NCI-H2171 (cell line): ENCODE measurements at regions not wholly inside any gene's neighbourhood (a gene's known extent, or its start where the extent isn't known, plus 50 kb on each side); places are given as distances from the start of the nearest gene placed in this dataset.
"Not testable (repeated sequence)": the region's sequence is repeated elsewhere in the genome, so short reads cannot be mapped to it uniquely, and the experiment has no call there.

Experiments used
- DNase-seq: peaks from one replicate; lab custom pipeline; 2025; lab: John Stamatoyannopoulos, UW

- no peak for DNase-seq
Observed at GRCh38 chr21:17295997-17296396, 216.8 kb upstream of the CXADR start.

DNA sequence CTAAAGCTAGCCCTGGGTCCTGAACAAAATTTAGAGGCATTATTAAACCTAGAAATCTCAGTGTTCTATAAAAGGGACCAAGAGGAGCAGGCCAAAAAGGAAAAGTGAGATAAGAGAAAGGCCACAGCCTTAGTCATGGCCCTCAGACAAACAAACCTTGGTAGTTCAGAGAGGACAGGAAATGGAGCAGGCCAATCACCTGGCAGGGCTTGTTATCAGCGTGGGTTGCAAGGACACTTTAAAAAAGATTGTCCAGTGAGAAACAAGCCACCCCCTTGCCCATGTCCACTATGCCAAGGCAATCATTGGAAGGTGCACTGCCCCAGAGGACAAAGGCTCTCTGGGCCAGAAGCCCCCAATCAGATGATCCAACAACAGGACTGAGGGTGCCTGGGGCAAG lies 213.3 kb upstream of the CXADR start:
- DNase-seq: not testable (repeated sequence)

DNA sequence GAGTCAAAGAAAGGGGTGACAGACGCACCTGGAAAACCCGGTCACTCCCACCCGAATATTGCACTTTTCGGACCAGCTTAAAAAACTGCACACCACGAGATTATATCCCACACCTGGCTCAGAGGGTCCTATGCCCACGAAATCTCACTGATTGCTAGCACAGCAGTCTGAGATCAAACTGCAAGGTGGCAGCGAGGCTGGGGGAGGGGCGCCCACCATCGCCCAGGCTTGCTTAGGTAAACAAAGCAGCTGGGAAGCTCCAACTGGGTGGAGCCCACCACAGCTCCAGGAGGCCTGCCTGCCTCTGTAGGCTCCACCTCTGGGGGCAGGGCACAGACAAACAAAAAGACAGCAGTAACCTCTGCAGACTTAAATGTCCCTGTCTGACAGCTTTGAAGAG lies 185.1 kb upstream of the CXADR start:
- not testable (repeated sequence) for DNase-seq

DNA sequence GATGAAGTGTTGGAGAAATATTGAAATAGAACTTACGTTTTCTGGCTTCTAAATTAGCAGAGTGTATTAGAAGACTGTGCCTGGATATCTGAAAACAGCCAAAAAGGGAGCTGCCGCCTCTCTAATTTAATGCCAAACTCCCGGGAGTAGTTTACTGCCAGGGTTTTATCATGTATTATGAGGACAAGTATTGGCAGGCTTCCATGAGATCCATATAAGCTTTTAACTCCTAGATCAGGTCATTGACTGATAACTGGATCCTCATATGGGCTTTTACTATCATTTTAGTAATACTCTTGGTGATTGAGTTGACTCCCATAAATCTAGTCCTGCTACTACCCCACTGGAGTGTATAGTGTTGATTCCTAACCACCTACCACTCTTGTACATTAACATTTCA lies 178.4 kb upstream of the CXADR start:
- no peak for DNase-seq

- no peak for DNase-seq
Observed at GRCh38 chr21:17340081-17340480, 172.8 kb upstream of the CXADR start.

GRCh38 chr21:17343055-17343454 lies 169.8 kb upstream of the CXADR start:
- no peak for DNase-seq

DNA sequence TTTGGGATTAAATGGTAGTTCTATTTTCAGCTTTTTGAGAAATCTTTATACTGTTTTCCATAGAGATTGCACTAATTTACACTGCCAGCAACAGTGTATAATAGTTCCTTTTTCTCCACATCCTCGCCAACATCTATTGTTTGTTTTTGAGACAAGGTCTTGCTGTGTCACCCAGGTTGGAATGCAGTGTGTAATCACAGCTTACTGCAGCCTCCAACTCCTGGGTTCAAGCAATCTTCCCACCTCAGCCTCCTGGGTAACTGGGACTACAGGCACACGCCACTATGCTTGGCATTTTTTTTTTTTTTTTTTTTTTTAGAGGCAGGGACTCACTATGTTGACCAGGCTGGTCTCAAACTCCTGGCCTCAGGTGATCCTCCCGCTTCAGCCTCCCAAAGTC lies 164.5 kb upstream of the CXADR start:
- DNase-seq: no peak

- no peak for DNase-seq
Observed at GRCh38 chr21:17348849-17349248, 164.0 kb upstream of the CXADR start.

DNA sequence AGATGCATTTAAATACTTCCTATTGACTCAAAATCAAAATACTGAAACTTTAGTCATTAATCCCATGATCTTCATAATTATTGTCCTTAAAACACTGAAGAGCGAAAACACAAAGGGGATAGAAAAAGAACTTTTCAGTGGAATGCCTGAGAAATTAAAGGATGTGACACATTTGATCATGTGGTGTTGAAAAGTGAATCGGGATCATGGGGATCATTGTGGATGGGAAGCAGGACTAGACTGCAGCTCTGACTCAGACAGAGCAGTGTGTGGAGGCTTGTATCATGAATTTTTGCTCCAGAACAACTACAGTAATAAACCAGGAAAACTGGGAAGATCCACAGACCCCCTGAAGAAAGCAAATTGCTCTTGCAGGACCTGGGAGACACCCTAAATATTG lies 161.1 kb upstream of the CXADR start:
- DNase-seq: no peak

DNA sequence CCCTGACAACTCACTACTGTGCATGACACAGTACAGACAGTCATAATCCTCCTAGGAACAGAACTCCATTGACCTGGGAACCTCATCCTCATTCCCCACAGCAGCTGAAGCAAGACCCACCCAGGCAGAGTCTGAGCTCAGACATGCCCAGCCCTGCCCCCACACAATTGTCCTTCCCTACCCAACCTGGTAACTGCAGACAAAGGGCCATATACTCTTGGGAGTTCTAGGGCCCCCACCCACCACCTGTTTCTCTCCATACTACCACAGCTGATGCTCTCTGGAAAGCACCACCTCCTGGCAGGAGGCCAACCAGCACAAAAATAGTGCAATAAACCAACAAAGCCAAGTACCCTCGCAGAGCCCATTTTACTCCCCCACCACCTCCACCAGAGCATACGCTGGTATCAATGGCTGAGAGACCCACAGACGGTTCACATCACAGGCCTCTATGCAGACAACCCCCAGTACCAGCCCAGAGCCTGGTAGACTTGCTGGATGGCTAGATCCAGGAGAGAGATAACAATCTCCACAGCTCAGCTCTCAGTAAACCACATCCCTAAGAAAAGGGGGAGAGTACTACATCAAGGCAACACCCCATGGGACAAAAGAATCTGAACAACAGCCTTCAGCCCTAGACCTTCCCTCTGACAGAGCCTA lies 159.7 kb upstream of the CXADR start:
- DNase-seq: peak; percentile 88

DNA sequence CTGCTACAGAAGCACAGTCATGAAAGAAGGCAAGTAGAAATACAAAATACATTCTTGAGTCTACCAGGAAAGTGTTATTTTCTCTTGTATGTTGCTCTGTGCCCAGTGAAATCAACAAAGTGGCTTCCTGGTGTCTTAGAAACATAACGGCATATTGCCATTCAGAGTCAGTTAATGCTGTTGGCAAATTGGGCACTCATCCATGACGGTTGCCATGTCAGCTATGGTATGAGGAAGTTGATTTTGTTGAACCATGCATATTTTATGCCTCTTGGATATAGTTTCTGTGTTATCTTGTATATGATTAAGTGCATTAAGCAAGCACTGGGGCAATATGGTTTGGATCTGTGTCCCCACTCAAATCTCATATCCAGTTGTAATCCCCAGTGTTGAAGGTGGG lies 153.1 kb upstream of the CXADR start:
- DNase-seq: no peak

- DNase-seq: no peak
Observed at GRCh38 chr21:17368748-17369363, 144.0 kb upstream of the CXADR start.

GRCh38 chr21:17370263-17370662 lies 142.6 kb upstream of the CXADR start:
- no peak for DNase-seq

DNA sequence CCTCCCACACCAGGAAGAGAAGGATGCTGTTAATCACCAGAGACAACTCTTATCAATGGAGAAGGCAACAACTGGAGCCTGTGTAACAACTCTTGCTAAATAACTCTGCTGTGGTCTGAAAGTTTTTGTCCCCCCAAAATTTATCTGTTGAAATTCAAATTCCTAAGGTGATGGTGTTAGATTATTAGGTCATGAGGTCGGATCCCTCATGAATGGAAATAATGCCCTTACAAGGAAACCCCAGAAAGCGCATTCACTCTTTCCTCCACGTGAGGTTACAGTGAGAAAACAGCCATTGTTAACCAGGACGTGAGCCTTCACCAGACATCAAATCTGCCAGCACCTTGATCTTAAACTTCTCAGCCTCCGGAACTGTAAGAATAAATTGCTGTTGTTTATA lies 141.9 kb upstream of the CXADR start:
- no peak for DNase-seq

GRCh38 chr21:17371450-17371849 lies 141.4 kb upstream of the CXADR start:
- no peak for DNase-seq

- DNase-seq: no peak
Observed at GRCh38 chr21:17372200-17372599, 140.6 kb upstream of the CXADR start.

DNA sequence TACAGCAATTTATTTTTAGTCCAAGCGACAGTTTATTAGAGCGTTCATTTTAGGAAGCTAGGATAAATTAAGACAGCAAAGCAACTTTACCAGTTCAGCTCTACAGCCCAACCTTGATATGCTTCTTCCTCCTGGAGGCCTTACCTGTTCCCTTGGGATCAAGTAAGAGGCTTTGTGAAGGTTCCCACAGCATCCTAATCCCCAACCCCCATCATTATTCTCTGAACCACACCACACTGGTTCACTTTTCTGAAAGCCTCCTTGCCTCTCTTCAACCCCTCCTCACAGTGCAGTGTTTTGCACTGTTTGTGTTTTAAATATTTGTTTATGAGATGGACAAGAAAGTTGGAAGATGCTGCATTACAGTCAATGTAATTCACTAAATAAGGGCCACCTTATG lies 126.3 kb upstream of the CXADR start:
- DNase-seq: peak; percentile 9

GRCh38 chr21:17387030-17387617 lies 125.7 kb upstream of the CXADR start:
- peak; percentile 68 for DNase-seq

DNA sequence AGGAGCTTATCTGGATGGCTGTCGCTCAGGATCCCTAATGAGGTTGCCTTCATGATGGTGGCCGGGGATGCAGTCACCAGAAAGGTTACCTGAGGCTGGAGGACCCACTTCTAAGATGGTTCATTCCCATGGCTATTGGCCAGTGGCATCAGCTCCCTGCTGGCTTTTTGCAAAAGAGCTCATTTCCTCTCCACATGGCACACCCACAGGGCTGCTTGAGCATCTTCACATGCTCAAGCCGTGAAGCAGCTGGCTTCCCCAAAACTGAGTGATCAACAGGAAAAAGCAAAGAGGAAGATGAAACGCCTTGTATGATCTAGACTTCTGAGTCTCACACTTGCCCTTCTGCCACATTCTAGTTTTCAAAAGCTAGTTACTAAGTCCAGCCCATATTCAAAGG lies 124.6 kb upstream of the CXADR start:
- no peak for DNase-seq

GRCh38 chr21:17389311-17389710 lies 123.5 kb upstream of the CXADR start:
- DNase-seq: no peak

DNA sequence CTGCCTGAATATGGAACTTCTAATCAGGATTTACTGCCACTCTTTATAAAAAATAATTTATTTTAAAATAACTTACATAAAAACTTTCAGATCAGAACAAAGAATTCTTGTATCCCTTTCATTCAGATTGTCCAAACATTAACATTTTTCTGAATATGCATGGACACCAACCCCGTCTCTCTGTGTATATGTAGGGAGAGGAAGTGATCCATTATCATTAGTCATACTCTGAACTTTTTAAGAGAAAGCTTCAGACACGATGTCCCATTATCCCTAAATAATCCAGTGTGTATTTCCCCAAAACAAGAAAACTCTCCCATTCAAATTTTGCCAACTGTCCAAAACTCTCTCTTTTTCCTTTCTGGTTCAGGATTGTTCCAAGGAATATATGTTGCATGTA lies 122.3 kb upstream of the CXADR start:
- DNase-seq: no peak

- no peak for DNase-seq
Observed at GRCh38 chr21:17391811-17392340, 121.0 kb upstream of the CXADR start.

DNA sequence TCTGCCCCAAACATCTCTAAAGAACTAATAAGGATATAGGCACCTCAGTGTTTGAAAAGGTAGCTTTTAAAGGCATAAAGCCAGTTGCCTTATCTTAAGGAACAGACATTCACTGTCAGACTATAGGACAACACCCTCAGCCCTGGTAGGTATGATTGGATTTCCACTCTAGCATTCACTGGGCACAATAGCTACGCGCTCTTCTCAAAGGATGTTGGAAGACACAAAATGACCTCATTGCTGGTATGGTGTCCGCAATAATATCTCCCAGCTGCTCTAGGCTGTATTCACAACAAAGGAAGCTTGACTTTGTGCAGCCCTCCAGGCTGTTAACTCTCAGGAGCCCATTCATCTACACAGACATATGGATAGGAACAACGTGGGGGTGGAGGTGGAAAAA lies 119.4 kb upstream of the CXADR start:
- no peak for DNase-seq

DNA sequence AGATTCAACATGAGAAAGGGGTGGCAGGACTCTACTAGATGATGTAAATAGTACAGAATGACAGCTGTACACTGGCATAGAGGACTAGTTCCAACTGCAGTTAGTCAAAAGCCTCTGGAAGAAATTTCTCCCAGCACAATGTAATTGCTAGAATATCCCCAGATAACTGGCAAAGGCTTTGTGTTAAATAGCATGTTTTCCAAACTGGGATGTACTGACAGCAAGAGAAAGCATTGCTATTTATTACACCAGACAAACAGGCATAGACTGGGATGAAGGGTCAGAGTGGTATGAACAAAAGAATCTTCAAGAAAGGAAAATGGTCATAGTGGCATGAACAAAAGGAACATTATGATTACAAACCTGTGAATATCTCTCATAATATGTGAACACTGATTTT lies 115.9 kb upstream of the CXADR start:
- no peak for DNase-seq
